SU-DHL-6 (cell line): ENCODE measurements at regions not wholly inside any gene's neighbourhood (a gene's known extent, or its start where the extent isn't known, plus 50 kb on each side); places are given as distances from the start of the nearest gene placed in this dataset.

Experiments
- EZH2phosphoT487 ChIP-seq: fragments of 200-600 bp; sonication (generic), shearing (Covaris generic); conservative IDR thresholded peaks from 2 replicates; pipeline ENCODE4 v1.6.1; 2018; ENCODE audit warnings: mild to moderate bottlenecking, antibody characterized with exemption, low read length, moderate library complexity, mixed read lengths
- TF ChIP-seq, protein P1 (sequence below): fragments of 200-600 bp; sonication (generic); IDR thresholded peaks from one replicate; pipeline ENCODE4 v1.5.1; 2017; ENCODE audit warnings: antibody characterized with exemption, mild to moderate bottlenecking, low read length, moderate library complexity; ENCODE audit not compliant: insufficient read depth, poor library complexity, severe bottlenecking

DNA sequence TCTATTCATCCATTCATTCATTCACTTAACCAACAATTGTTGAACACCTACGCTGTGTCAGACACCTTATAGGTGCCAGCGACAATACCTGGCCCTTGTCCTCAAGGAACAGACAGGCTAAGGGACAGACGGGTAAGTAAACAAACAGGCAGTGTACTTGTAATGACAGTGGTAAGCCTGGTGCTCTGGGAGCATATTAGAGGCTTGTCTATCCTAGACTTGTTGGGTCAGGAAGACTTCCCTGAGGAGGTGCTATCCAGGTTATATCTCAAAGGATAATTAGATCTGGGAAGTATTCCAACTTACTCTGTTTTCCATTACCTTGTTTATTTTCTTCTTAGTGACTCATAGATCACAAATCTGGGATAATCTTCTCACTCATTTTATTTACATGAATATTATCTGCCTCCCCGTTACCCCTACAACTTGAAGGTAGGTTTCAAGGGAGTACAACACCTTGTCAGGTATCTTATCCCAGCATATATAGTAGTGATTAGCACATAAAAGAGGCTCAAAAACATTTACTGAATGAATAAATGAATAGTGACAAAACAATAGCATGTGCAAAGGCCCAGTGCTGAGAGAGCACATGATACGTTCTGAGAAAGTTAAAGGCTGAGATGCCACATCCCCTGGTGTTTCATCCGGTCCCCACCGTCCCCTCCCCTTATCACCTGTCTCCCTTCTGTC, 75.3 kb upstream of the NCAM1 start:
- TF ChIP-seq, protein P1, sequence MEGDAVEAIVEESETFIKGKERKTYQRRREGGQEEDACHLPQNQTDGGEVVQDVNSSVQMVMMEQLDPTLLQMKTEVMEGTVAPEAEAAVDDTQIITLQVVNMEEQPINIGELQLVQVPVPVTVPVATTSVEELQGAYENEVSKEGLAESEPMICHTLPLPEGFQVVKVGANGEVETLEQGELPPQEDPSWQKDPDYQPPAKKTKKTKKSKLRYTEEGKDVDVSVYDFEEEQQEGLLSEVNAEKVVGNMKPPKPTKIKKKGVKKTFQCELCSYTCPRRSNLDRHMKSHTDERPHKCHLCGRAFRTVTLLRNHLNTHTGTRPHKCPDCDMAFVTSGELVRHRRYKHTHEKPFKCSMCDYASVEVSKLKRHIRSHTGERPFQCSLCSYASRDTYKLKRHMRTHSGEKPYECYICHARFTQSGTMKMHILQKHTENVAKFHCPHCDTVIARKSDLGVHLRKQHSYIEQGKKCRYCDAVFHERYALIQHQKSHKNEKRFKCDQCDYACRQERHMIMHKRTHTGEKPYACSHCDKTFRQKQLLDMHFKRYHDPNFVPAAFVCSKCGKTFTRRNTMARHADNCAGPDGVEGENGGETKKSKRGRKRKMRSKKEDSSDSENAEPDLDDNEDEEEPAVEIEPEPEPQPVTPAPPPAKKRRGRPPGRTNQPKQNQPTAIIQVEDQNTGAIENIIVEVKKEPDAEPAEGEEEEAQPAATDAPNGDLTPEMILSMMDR = no peak
- no peak for TF ChIP-seq EZH2phosphoT487
